ENCODE measurements at regions not wholly inside any gene's neighbourhood (a gene's known extent, or its start where the extent isn't known, plus 50 kb on each side); places are given as distances from the start of the nearest gene placed in this dataset.
A peak's percentile ranks its signal among the peaks of the same experiment; 100 is the strongest.

DNA sequence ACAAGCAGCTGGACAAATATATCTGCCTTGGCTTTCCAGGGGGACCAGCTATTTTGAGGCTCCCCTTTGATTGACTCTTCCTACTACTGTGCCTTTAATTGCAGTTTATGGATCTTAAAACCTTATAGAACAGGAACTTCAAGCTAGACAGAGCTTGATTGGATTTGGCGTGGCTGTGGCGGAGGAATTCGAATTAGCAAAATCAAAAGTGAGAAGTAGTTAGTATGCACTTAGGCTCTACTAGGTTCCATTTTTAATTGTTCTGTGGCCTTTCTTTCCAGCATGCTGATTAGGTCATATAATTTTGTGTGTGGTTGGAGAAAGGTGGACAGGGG lies 248.0 kb downstream of the HIVEP2 start:
- Histone ChIP-seq H4K12ac (ENCODE audit: low read depth, low read length) (no peak overlapping the region), H3K4me3 (ENCODE audit: low read depth, low read length) (no peak overlapping the region), H3K4me2 (ENCODE audit: low read length) (no peak overlapping the region), H3K18ac (ENCODE audit: low read length) (no peak overlapping the region), H4K8ac (ENCODE audit: low read depth, low read length) (no peak overlapping the region), H2BK12ac (ENCODE audit: low read length) (no peak overlapping the region), H2BK5ac (ENCODE audit: low read depth, low read length, poor library complexity) (no peak overlapping the region), H4K91ac (ENCODE audit: low read depth, low read length) (no peak overlapping the region), H3K4me1 (ENCODE audit: control insufficient read depth in 1 of 2, insufficient read depth in 2 of 2, low read length in 2 of 2) (peaks cover 0 to 2% of the 10 kb centered on the region in 2 experiments), H3K9ac (ENCODE audit: low read length) (no peak overlapping the region), H2AFZ (ENCODE audit: insufficient read depth, low read length, poor library complexity) (no peak overlapping the region), H2AK5ac (ENCODE audit: low read length) (no peak overlapping the region), H3K27ac (ENCODE audit: low read depth, low read length) (no peak overlapping the region), H3K14ac (ENCODE audit: low read length) (no peak overlapping the region), H3K79me1 (ENCODE audit: low read length) (no peaks in the 10 kb centered on the region), H3K36me3 (ENCODE audit: control insufficient read depth in 1 of 2, insufficient read depth in 2 of 2, low read length in 2 of 2) (no peaks in the 10 kb centered on the region), H3K4ac (ENCODE audit: low read depth, low read length) (no peak overlapping the region), H3K27me3 (ENCODE audit: insufficient read depth, low read length) (no peaks in the 10 kb centered on the region), H3K23ac (ENCODE audit: low read length) (no peak overlapping the region), H3K79me2 (ENCODE audit: control insufficient read depth, insufficient read depth, low read length, poor library complexity) (no peaks in the 10 kb centered on the region), H2BK120ac (ENCODE audit: insufficient read depth, low read length, poor library complexity) (no peak overlapping the region), H3K9me3 (ENCODE audit: insufficient read depth, low read depth, low read length) (no peaks in the 10 kb centered on the region)
- no peak for DNase-seq
- no CpG with 5 or more reads among the region's 3 CpGs for WGBS (ENCODE audit: extremely low coverage, insufficient coverage, insufficient read length)

DNA sequence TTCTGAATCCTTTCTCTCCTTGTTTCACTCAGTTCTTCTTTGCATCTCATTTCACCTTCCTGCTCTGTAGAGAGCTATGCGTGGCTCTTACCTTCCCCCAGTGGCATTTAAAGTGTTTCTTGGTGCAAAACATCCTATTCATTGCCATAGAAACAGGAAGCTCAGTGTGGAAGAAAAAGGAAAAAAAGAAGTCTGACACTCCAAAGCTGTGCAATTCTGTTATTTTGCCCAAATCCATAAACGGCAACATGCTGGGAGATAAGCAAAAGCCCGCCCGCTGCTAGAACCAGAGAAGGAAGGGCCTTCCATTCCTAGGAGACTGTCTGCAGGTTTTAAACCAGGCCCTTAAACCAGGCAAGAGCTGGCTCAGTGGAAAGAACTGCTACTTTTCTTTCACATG lies 247.1 kb downstream of the HIVEP2 start:
- no CpG with 5 or more reads among the region's 4 CpGs for WGBS (ENCODE audit: extremely low coverage, insufficient coverage, insufficient read length)
- Histone ChIP-seq H3K79me2 (ENCODE audit: control insufficient read depth, insufficient read depth, low read length, poor library complexity) (no peaks in the 10 kb centered on the region), H3K4me2 (ENCODE audit: low read length) (no peak overlapping the region), H3K9ac (ENCODE audit: low read length) (no peak overlapping the region), H3K36me3 (ENCODE audit: control insufficient read depth in 1 of 2, insufficient read depth in 2 of 2, low read length in 2 of 2) (no peaks in the 10 kb centered on the region), H3K18ac (ENCODE audit: low read length) (no peak overlapping the region), H3K9me3 (ENCODE audit: insufficient read depth, low read depth, low read length) (no peaks in the 10 kb centered on the region), H3K4me1 (ENCODE audit: control insufficient read depth in 1 of 2, insufficient read depth in 2 of 2, low read length in 2 of 2) (peaks cover 2 to 7% of the 10 kb centered on the region in 2 experiments), H4K8ac (ENCODE audit: low read depth, low read length) (no peak overlapping the region), H4K91ac (ENCODE audit: low read depth, low read length) (no peak overlapping the region), H3K23ac (ENCODE audit: low read length) (no peak overlapping the region), H2AK5ac (ENCODE audit: low read length) (no peak overlapping the region), H3K14ac (ENCODE audit: low read length) (no peak overlapping the region), H3K4ac (ENCODE audit: low read depth, low read length) (no peak overlapping the region), H3K79me1 (ENCODE audit: low read length) (no peaks in the 10 kb centered on the region), H2BK5ac (ENCODE audit: low read depth, low read length, poor library complexity) (no peak overlapping the region), H2AFZ (ENCODE audit: insufficient read depth, low read length, poor library complexity) (no peak overlapping the region), H3K4me3 (ENCODE audit: low read depth, low read length) (no peak overlapping the region), H2BK12ac (ENCODE audit: low read length) (no peak overlapping the region), H3K27me3 (ENCODE audit: insufficient read depth, low read length) (no peaks in the 10 kb centered on the region), H4K12ac (ENCODE audit: low read depth, low read length) (no peak overlapping the region), H3K27ac (ENCODE audit: low read depth, low read length) (no peak overlapping the region), H2BK120ac (ENCODE audit: insufficient read depth, low read length, poor library complexity) (no peak overlapping the region)
- peak in 1 of 2 donors; percentile 17 for DNase-seq

- Histone ChIP-seq H2BK5ac (ENCODE audit: low read depth, low read length, poor library complexity) (no peak overlapping the region), H3K27me3 (ENCODE audit: insufficient read depth, low read length) (no peaks in the 10 kb centered on the region), H3K14ac (ENCODE audit: low read length) (no peak overlapping the region), H3K9me3 (ENCODE audit: insufficient read depth, low read depth, low read length) (no peaks in the 10 kb centered on the region), H4K8ac (ENCODE audit: low read depth, low read length) (no peak overlapping the region), H3K36me3 (ENCODE audit: control insufficient read depth in 1 of 2, insufficient read depth in 2 of 2, low read length in 2 of 2) (no peaks in the 10 kb centered on the region), H3K27ac (ENCODE audit: low read depth, low read length) (no peak overlapping the region), H4K12ac (ENCODE audit: low read depth, low read length) (no peak overlapping the region), H3K9ac (ENCODE audit: low read length) (no peak overlapping the region), H3K79me1 (ENCODE audit: low read length) (no peaks in the 10 kb centered on the region), H3K4me2 (ENCODE audit: low read length) (no peak overlapping the region), H3K79me2 (ENCODE audit: control insufficient read depth, insufficient read depth, low read length, poor library complexity) (no peaks in the 10 kb centered on the region), H2AFZ (ENCODE audit: insufficient read depth, low read length, poor library complexity) (no peak overlapping the region), H3K18ac (ENCODE audit: low read length) (no peak overlapping the region), H4K91ac (ENCODE audit: low read depth, low read length) (no peak overlapping the region), H3K23ac (ENCODE audit: low read length) (no peak overlapping the region), H3K4ac (ENCODE audit: low read depth, low read length) (no peak overlapping the region), H3K4me1 (ENCODE audit: control insufficient read depth in 1 of 2, insufficient read depth in 2 of 2, low read length in 2 of 2) (peaks cover 2 to 7% of the 10 kb centered on the region in 2 experiments), H2AK5ac (ENCODE audit: low read length) (no peak overlapping the region), H2BK12ac (ENCODE audit: low read length) (no peak overlapping the region), H3K4me3 (ENCODE audit: low read depth, low read length) (no peak overlapping the region), H2BK120ac (ENCODE audit: insufficient read depth, low read length, poor library complexity) (no peak overlapping the region)
- no peak for DNase-seq
- no CpG with 5 or more reads among the region's 2 CpGs for WGBS (ENCODE audit: extremely low coverage, insufficient coverage, insufficient read length)
These were observed 246.2 kb downstream of the HIVEP2 start for GRCh38 chr6:142698751-142699150.

- Histone ChIP-seq H2AFZ (ENCODE audit: insufficient read depth, low read length, poor library complexity) (no peak overlapping the region), H3K4me2 (ENCODE audit: low read length) (no peak overlapping the region), H2AK5ac (ENCODE audit: low read length) (no peak overlapping the region), H2BK12ac (ENCODE audit: low read length) (no peak overlapping the region), H3K14ac (ENCODE audit: low read length) (no peak overlapping the region), H4K12ac (ENCODE audit: low read depth, low read length) (no peak overlapping the region), H3K9ac (ENCODE audit: low read length) (no peak overlapping the region), H3K79me2 (ENCODE audit: control insufficient read depth, insufficient read depth, low read length, poor library complexity) (no peaks in the 10 kb centered on the region), H3K18ac (ENCODE audit: low read length) (no peak overlapping the region), H3K4me1 (ENCODE audit: control insufficient read depth in 1 of 2, insufficient read depth in 2 of 2, low read length in 2 of 2) (peaks cover 2 to 7% of the 10 kb centered on the region in 2 experiments), H2BK5ac (ENCODE audit: low read depth, low read length, poor library complexity) (no peak overlapping the region), H3K27ac (ENCODE audit: low read depth, low read length) (no peak overlapping the region), H3K9me3 (ENCODE audit: insufficient read depth, low read depth, low read length) (no peaks in the 10 kb centered on the region), H3K27me3 (ENCODE audit: insufficient read depth, low read length) (no peaks in the 10 kb centered on the region), H3K4me3 (ENCODE audit: low read depth, low read length) (no peak overlapping the region), H3K23ac (ENCODE audit: low read length) (no peak overlapping the region), H3K79me1 (ENCODE audit: low read length) (no peaks in the 10 kb centered on the region), H4K8ac (ENCODE audit: low read depth, low read length) (no peak overlapping the region), H4K91ac (ENCODE audit: low read depth, low read length) (no peak overlapping the region), H3K36me3 (ENCODE audit: control insufficient read depth in 1 of 2, insufficient read depth in 2 of 2, low read length in 2 of 2) (no peaks in the 10 kb centered on the region), H3K4ac (ENCODE audit: low read depth, low read length) (no peak overlapping the region), H2BK120ac (ENCODE audit: insufficient read depth, low read length, poor library complexity) (no peak overlapping the region)
- no CpG with 5 or more reads among the region's 2 CpGs for WGBS (ENCODE audit: extremely low coverage, insufficient coverage, insufficient read length)
- DNase-seq = no peak
These were observed 245.6 kb downstream of the HIVEP2 start for GRCh38 chr6:142699391-142699790.

Data from trophoblast cell (in vitro differentiated cells and primary cell).